ENCODE measurements at regions not wholly inside any gene's neighbourhood (a gene's known extent, or its start where the extent isn't known, plus 50 kb on each side); places are given as distances from the start of the nearest gene placed in this dataset. TPM values are rescaled to one million over a fixed set of nuclear protein-coding genes. Genes with fewer than 3 reads are reported as not detected.

DNA sequence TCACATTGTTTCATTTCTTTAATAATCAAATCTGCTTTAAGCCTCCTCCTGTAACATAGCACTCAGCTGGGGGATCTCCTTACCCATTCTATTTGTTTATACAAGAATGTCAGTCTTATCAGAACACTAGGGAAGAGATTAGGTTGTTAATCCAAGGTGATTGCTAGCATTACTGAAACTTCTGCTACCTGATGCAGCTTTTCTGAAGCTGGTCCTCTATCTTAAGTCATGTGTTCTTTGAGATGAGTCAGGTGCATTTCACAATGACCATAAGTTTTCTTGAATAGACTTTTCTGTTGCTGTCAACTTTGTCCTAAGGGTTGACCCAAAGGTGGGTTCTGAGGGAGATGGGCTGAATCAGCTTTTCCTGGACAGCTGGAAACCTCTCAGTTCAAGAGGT is 60.7 kb upstream of the SYNCRIP start:
- H3K27ac ChIP-seq, result no peak overlapping the region
- no peaks in the 10 kb centered on the region for H3K9me3 ChIP-seq
- no peak overlapping the region for H3K4me3 ChIP-seq
- DNase-seq, result no peak
- no peak for TF ChIP-seq POLR2A (IDR thresholded peaks at IDR 0.05)
- TF ChIP-seq, protein P1, sequence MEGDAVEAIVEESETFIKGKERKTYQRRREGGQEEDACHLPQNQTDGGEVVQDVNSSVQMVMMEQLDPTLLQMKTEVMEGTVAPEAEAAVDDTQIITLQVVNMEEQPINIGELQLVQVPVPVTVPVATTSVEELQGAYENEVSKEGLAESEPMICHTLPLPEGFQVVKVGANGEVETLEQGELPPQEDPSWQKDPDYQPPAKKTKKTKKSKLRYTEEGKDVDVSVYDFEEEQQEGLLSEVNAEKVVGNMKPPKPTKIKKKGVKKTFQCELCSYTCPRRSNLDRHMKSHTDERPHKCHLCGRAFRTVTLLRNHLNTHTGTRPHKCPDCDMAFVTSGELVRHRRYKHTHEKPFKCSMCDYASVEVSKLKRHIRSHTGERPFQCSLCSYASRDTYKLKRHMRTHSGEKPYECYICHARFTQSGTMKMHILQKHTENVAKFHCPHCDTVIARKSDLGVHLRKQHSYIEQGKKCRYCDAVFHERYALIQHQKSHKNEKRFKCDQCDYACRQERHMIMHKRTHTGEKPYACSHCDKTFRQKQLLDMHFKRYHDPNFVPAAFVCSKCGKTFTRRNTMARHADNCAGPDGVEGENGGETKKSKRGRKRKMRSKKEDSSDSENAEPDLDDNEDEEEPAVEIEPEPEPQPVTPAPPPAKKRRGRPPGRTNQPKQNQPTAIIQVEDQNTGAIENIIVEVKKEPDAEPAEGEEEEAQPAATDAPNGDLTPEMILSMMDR (IDR thresholded peaks at IDR 0.05), result no peak
- no peaks in the 10 kb centered on the region for H3K4me1 ChIP-seq
- H3K27me3 ChIP-seq, result no peaks in the 10 kb centered on the region
- intact Hi-C loops (cut with DNase I; ENCODE audit: low total_unique reads), result no loop called here
- no peaks in the 10 kb centered on the region for H3K36me3 ChIP-seq

Small RNA genes in the stretch of these regions (small RNA-seq; reads per million reads assigned to genes)
- gene RF00019, result not detected
- gene RN7SL643P, result not detected
- not detected for gene RNU4-12P
- not detected for gene RNU4-72P
- not detected for gene SMIM11P1
